Tibial nerve (tissue), 4 donors: ENCODE measurements at regions not wholly inside any gene's neighbourhood (a gene's known extent, or its start where the extent isn't known, plus 50 kb on each side); places are given as distances from the start of the nearest gene placed in this dataset.

ENCODE experiments used
- DNase-seq, 2 donors: peaks; one replicate each; pipeline ENCODE4 v3.0.0-alpha.2; 2019; ENCODE audit warnings: low spot score in 2 of 2
- H3K27ac ChIP-seq, 4 donors: fragments of 200-600 bp; sonication (generic) in 3 of 4; one replicate each; pipeline ENCODE4 v1.5.1; 2017 to 2019; ENCODE audit warnings: mild to moderate bottlenecking in 1 of 4
- H3K27me3 ChIP-seq, 2 donors: fragments of 200-600 bp; sonication (generic) in 1 of 2; one replicate each; pipeline versions ENCODE4 v1.5.1 to v1.6.0; 2017 to 2019
- H3K36me3 ChIP-seq, 3 donors: fragments of 200-600 bp; sonication (generic); one replicate each; pipeline ENCODE4 v1.5.1; 2018 to 2019
- H3K4me1 ChIP-seq, 4 donors: fragments of 200-600 bp; sonication (generic) in 3 of 4; one replicate each; pipeline ENCODE4 v1.5.1; 2017 to 2019
- H3K4me3 ChIP-seq, 4 donors: fragments of 200-600 bp; sonication (generic) in 3 of 4; one replicate each; pipeline ENCODE4 v1.5.1; 2017 to 2019; ENCODE audit warnings: mild to moderate bottlenecking in 1 of 4, moderate library complexity in 1 of 4
- H3K9me3 ChIP-seq, 4 donors: fragments of 200-600 bp; sonication (generic) in 3 of 4; one replicate each; pipeline ENCODE4 v1.5.1; 2017 to 2019
- EP300 ChIP-seq, 2 donors: sonication (generic); formaldehyde crosslinking; IDR thresholded peaks; one replicate each; pipeline ENCODE4 v1.6.1; 2017; ENCODE audit warnings: antibody characterized with exemption in 2 of 2, mild to moderate bottlenecking in 1 of 2
- POLR2A ChIP-seq, 2 donors: fragments of 450-650 bp; IDR thresholded peaks; one replicate each; pipeline ENCODE4 v1.6.1; 2017; ENCODE audit warnings: antibody characterized with exemption in 2 of 2, mild to moderate bottlenecking in 2 of 2, moderate library complexity in 2 of 2
- WGBS, 2 donors: methylation state at CpG; one replicate each; pipeline ENCODE4 v1.1.5; 2018; 5-methylcytosine and 5-hydroxymethylcytosine counted together
- TF ChIP-seq, protein P1 (sequence below), 5 experiments: fragments of 200-600 bp in 3 of 5; fragments of 450-650 bp in 2 of 5; sonication (generic) in 3 of 5; IDR thresholded peaks; one replicate each; pipeline ENCODE4 v1.5.1; 2016 to 2019; ENCODE audit warnings: antibody characterized with exemption in 5 of 5, mild to moderate bottlenecking in 3 of 5, moderate library complexity in 2 of 5

DNA sequence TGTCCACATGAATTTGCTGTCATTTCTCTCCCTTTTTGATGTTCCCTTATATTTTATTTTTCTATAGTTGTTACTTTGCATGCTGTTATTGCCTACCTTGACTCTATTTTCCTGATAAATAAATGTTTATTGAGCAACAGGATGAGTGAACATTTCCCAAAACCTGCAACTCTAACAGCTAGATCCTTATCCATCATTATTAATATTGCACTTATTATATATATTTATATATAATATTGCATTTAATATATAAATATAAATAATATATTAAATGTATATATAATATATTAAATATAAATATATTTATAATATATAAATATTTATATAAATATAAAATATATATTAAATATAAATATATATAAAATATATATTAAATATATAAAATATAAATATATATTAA lies 436.1 kb upstream of the MMADHC start:
- H3K9me3 ChIP-seq = no peaks in the 10 kb centered on the region
- no peak overlapping the region for H3K4me3 ChIP-seq
- DNase-seq = no peak
- H3K36me3 ChIP-seq = no peaks in the 10 kb centered on the region
- TF ChIP-seq EP300 (IDR thresholded peaks at IDR 0.05) (no peak), POLR2A (IDR thresholded peaks at IDR 0.05) (no peak)
- TF ChIP-seq, protein P1, sequence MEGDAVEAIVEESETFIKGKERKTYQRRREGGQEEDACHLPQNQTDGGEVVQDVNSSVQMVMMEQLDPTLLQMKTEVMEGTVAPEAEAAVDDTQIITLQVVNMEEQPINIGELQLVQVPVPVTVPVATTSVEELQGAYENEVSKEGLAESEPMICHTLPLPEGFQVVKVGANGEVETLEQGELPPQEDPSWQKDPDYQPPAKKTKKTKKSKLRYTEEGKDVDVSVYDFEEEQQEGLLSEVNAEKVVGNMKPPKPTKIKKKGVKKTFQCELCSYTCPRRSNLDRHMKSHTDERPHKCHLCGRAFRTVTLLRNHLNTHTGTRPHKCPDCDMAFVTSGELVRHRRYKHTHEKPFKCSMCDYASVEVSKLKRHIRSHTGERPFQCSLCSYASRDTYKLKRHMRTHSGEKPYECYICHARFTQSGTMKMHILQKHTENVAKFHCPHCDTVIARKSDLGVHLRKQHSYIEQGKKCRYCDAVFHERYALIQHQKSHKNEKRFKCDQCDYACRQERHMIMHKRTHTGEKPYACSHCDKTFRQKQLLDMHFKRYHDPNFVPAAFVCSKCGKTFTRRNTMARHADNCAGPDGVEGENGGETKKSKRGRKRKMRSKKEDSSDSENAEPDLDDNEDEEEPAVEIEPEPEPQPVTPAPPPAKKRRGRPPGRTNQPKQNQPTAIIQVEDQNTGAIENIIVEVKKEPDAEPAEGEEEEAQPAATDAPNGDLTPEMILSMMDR (IDR thresholded peaks at IDR 0.05) = no peak
- no peak overlapping the region for H3K27ac ChIP-seq
- peaks cover 0 to 17% (median 0%) of the 10 kb centered on the region in 4 donors for H3K4me1 ChIP-seq
- H3K27me3 ChIP-seq = no peaks in the 10 kb centered on the region

GRCh38 chr2:150023044-150023443 lies 435.5 kb upstream of the MMADHC start:
- Histone ChIP-seq H3K27ac (no peak overlapping the region), H3K9me3 (no peaks in the 10 kb centered on the region), H3K36me3 (no peaks in the 10 kb centered on the region), H3K4me3 (no peak overlapping the region), H3K4me1 (peaks cover 0 to 12% (median 0%) of the 10 kb centered on the region in 4 donors), H3K27me3 (no peaks in the 10 kb centered on the region)
- DNase-seq = no peak
- WGBS, 2 donors = 79 to 93% methylated on average over 3 of the region's 3 CpGs
- TF ChIP-seq, protein P1 (IDR thresholded peaks at IDR 0.05) = no peak
- no peak for TF ChIP-seq POLR2A (IDR thresholded peaks at IDR 0.05)
- no peak for TF ChIP-seq EP300 (IDR thresholded peaks at IDR 0.05)

GRCh38 chr2:150020937-150021673 lies 433.5 kb upstream of the MMADHC start:
- Histone ChIP-seq H3K27me3 (no peaks in the 10 kb centered on the region), H3K36me3 (no peaks in the 10 kb centered on the region), H3K4me1 (peaks cover 0 to 11% (median 0%) of the 10 kb centered on the region in 4 donors), H3K4me3 (no peak overlapping the region), H3K27ac (no peak overlapping the region), H3K9me3 (no peaks in the 10 kb centered on the region)
- no peak for DNase-seq
- WGBS, 2 donors = 59 to 66% methylated on average over 5 of the region's 5 CpGs
- TF ChIP-seq, protein P1 (IDR thresholded peaks at IDR 0.05) = no peak
- TF ChIP-seq EP300 (IDR thresholded peaks at IDR 0.05) (no peak), POLR2A (IDR thresholded peaks at IDR 0.05) (no peak)

DNA sequence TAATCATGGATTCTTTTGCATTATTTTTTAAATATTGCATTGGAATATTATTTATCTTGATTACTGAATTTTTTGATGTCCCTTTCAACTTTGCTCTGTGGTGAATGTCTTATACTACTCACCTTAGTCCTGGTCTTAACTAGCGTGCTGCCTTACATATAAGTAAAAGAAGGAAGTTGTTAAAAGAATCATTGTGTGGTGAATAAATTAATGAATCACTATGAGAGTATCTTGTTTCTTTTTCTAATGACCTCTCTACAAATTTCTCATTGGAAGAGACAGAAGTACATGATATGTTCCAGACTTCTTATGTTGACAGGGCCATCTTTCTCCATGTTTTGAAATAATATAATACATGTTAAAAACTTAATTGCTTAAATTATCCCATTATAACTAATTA lies 432.6 kb upstream of the MMADHC start:
- TF ChIP-seq, protein P1 (IDR thresholded peaks at IDR 0.05) = no peak
- TF ChIP-seq EP300 (IDR thresholded peaks at IDR 0.05) (no peak), POLR2A (IDR thresholded peaks at IDR 0.05) (no peak)
- Histone ChIP-seq H3K27ac (no peak overlapping the region), H3K4me3 (no peak overlapping the region), H3K27me3 (no peaks in the 10 kb centered on the region), H3K4me1 (peaks cover 0 to 11% (median 0%) of the 10 kb centered on the region in 4 donors), H3K36me3 (no peaks in the 10 kb centered on the region), H3K9me3 (no peaks in the 10 kb centered on the region)
- DNase-seq = no peak
- 94% methylated on average over 1 of the region's 1 CpG for WGBS, 2 donors

GRCh38 chr2:150019063-150019462 lies 431.5 kb upstream of the MMADHC start:
- no peak for DNase-seq
- TF ChIP-seq EP300 (IDR thresholded peaks at IDR 0.05) (no peak), POLR2A (IDR thresholded peaks at IDR 0.05) (no peak)
- TF ChIP-seq, protein P1 (IDR thresholded peaks at IDR 0.05) = no peak
- Histone ChIP-seq H3K36me3 (no peaks in the 10 kb centered on the region), H3K4me3 (no peak overlapping the region), H3K4me1 (peaks cover 0 to 11% (median 0%) of the 10 kb centered on the region in 4 donors), H3K27ac (no peak overlapping the region), H3K27me3 (no peaks in the 10 kb centered on the region), H3K9me3 (no peaks in the 10 kb centered on the region)
- 97 to 98% methylated on average over 3 of the region's 3 CpGs for WGBS, 2 donors
